GM12878 (cell line): ENCODE measurements at regions not wholly inside any gene's neighbourhood (a gene's known extent, or its start where the extent isn't known, plus 50 kb on each side); places are given as distances from the start of the nearest gene placed in this dataset.
A peak's percentile ranks its signal among the peaks of the same experiment; 100 is the strongest.

Source experiments
- ATAC-seq: fragments of 200-7000 bp; cut with Tn5 transposase; 3 replicates; pipeline ENCODE4 v1.9.1; 2020; ENCODE audit warnings: mild to moderate bottlenecking, moderate library complexity
- BruUV-seq: library from RNA; stranded (reverse); fragments of 400-500 nt; replicated peaks from 2 replicates; lab custom pipeline; 2021; lab: Mats Ljungman, UMichigan
- CTCF ChIA-PET: fragments of 300-600 bp; sonication (Branson Sonifier 250); formaldehyde crosslinking; extraction: SDS; loops from one replicate; lab custom pipeline; 2021; ENCODE audit warnings: inconsistent platforms; lab: Yijun Ruan, JAX
- POLR2A ChIA-PET: fragments of 350-600 bp; formaldehyde crosslinking; extraction: SDS; loops from one replicate; lab custom pipeline; 2021; ENCODE audit warnings: inconsistent platforms; lab: Charles Lee
- RAD21 ChIA-PET: fragments of 300-600 bp; sonication (Branson Sonifier 250); formaldehyde crosslinking; loops from one replicate; lab custom pipeline; 2023; ENCODE audit warnings: antibody characterized with exemption; ENCODE audit not compliant: unreplicated experiment; lab: Charles Lee
- SMC1A ChIA-PET: fragments of 300-600 bp; sonication (Branson Sonifier 250); formaldehyde crosslinking; loops from one replicate; lab custom pipeline; 2023; ENCODE audit not compliant: unreplicated experiment, uncharacterized antibody; lab: Charles Lee
- DNase-seq: peaks from one replicate; pipeline ENCODE4 v3.0.0-alpha.2; 2011; ENCODE audit warnings: low read depth, low spot score
- FAIRE-seq: peaks from 3 replicates; lab custom pipeline; 2011; peaks lifted over from hg19 to GRCh38; lab: Jason Lieb, UNC
- H2AFZ ChIP-seq: 2 replicates; pipeline ENCODE4 v1.6.0; 2011; ENCODE audit warnings: low read depth, low read length, control low read depth; ENCODE audit not compliant: control insufficient read depth
- H3K27ac ChIP-seq: 2 replicates; pipeline ENCODE4 v1.5.1; 2011; ENCODE audit warnings: control low read depth; ENCODE audit not compliant: control insufficient read depth, insufficient read depth
- H3K27me3 ChIP-seq, 2 experiments: replicated peaks in 1 of 2; 2 replicates each; pipeline versions ENCODE4 v1.6.0 to v1.6.1; 2011; ENCODE audit warnings: low read length in 1 of 2; ENCODE audit not compliant: control insufficient read depth in 2 of 2, insufficient read depth in 2 of 2
- H3K36me3 ChIP-seq, 2 experiments: 2 replicates each; pipeline ENCODE4 v1.5.1; 2011; ENCODE audit warnings: low read length in 1 of 2; ENCODE audit not compliant: control insufficient read depth in 2 of 2, insufficient read depth in 2 of 2
- H3K4me1 ChIP-seq: 2 replicates; pipeline ENCODE4 v1.6.1; 2011; ENCODE audit warnings: mild to moderate bottlenecking, low read length, moderate library complexity, mixed read lengths; ENCODE audit not compliant: control insufficient read depth, insufficient read depth
- H3K4me2 ChIP-seq: 2 replicates; pipeline ENCODE4 v1.6.0; 2011; ENCODE audit warnings: control low read depth; ENCODE audit not compliant: control insufficient read depth, insufficient read depth
- H3K4me3 ChIP-seq: fragments of 200-600 bp; sonication (generic); 2 replicates; pipeline ENCODE4 v1.5.1; 2016
- H3K79me2 ChIP-seq: 2 replicates; pipeline ENCODE4 v1.6.0; 2011; ENCODE audit warnings: low read length; ENCODE audit not compliant: control insufficient read depth, insufficient read depth
- H3K9ac ChIP-seq: 2 replicates; pipeline ENCODE4 v1.8.0; 2011; ENCODE audit warnings: low read length, control low read depth, mixed read lengths; ENCODE audit not compliant: control insufficient read depth, insufficient read depth
- H3K9me3 ChIP-seq: replicated peaks from 3 replicates; pipeline ENCODE4 v1.5.1; 2011; ENCODE audit warnings: mild to moderate bottlenecking, low read length; ENCODE audit not compliant: control insufficient read depth, insufficient read depth
- H4K20me1 ChIP-seq: 2 replicates; pipeline ENCODE4 v1.6.0; 2011; ENCODE audit not compliant: control insufficient read depth, insufficient read depth
- FOXM1 ChIP-seq: IDR thresholded peaks from 2 replicates; pipeline ENCODE4 v1.6.1; 2012; ENCODE audit warnings: low read depth, mild to moderate bottlenecking, inconsistent platforms, low read length, moderate library complexity
- HDAC2 ChIP-seq: fragments of 200-600 bp; sonication (generic); IDR thresholded peaks from 2 replicates; pipeline ENCODE4 v1.6.1; 2017
- MEF2A ChIP-seq: IDR thresholded peaks from 2 replicates; pipeline ENCODE4 v1.6.1; 2011; ENCODE audit warnings: low read depth, mild to moderate bottlenecking, low read length, moderate library complexity; ENCODE audit not compliant: insufficient read depth
- MEF2B ChIP-seq: fragments of 450-650 bp; IDR thresholded peaks from 2 replicates; pipeline ENCODE4 v1.6.1; 2018; ENCODE audit warnings: mild to moderate bottlenecking, moderate library complexity; ENCODE audit not compliant: partially characterized antibody, poor library complexity, severe bottlenecking
- MTA2 ChIP-seq: fragments of 450-650 bp; IDR thresholded peaks from 2 replicates; pipeline ENCODE4 v1.6.1; 2016; ENCODE audit warnings: low read depth, mild to moderate bottlenecking, moderate library complexity
- MTA3 ChIP-seq: IDR thresholded peaks from 2 replicates; pipeline ENCODE4 v1.6.1; 2012; ENCODE audit warnings: low read length, inconsistent platforms, borderline replicate concordance
- NR2C2 ChIP-seq: IDR thresholded peaks from 2 replicates; pipeline ENCODE4 v1.6.1; 2011; ENCODE audit warnings: borderline replicate concordance, low read depth; ENCODE audit not compliant: control insufficient read depth, insufficient read length
- PAX5 ChIP-seq: IDR thresholded peaks from 2 replicates; pipeline ENCODE4 v1.6.1; 2011; ENCODE audit warnings: low read depth, low read length, borderline replicate concordance
- PBX3 ChIP-seq: IDR thresholded peaks from 2 replicates; pipeline ENCODE4 v1.6.1; 2011; ENCODE audit warnings: mild to moderate bottlenecking, low read depth, low read length, moderate library complexity; ENCODE audit not compliant: insufficient replicate concordance
- WGBS: methylation state at CpG from one replicate; pipeline ENCODE4 v1.1.6; 2016; ENCODE audit warnings: low lambda C conversion rate; ENCODE audit not compliant: insufficient replicate concordance, insufficient coverage; ENCODE audit errors: missing lambda C conversion rate; 5-methylcytosine and 5-hydroxymethylcytosine counted together
- in situ Hi-C: fragments of 300-500 bp; cut with MboI; formaldehyde crosslinking; loops from 9 replicates; pipeline ENCODE4 v1.14.3; 2018; ENCODE audit warnings: mixed read lengths
- intact Hi-C: fragments of 100-400 bp; cut with micrococcal nuclease; formaldehyde crosslinking; loops from one replicate; pipeline ENCODE4 v1.14.2; 2022; ENCODE audit not compliant: unreplicated experiment
- TF ChIP-seq, protein P1 (sequence below): IDR thresholded peaks from 2 replicates; pipeline ENCODE4 v1.6.1; 2012; ENCODE audit warnings: low read depth, low read length, improper control_type of control experiment

DNA sequence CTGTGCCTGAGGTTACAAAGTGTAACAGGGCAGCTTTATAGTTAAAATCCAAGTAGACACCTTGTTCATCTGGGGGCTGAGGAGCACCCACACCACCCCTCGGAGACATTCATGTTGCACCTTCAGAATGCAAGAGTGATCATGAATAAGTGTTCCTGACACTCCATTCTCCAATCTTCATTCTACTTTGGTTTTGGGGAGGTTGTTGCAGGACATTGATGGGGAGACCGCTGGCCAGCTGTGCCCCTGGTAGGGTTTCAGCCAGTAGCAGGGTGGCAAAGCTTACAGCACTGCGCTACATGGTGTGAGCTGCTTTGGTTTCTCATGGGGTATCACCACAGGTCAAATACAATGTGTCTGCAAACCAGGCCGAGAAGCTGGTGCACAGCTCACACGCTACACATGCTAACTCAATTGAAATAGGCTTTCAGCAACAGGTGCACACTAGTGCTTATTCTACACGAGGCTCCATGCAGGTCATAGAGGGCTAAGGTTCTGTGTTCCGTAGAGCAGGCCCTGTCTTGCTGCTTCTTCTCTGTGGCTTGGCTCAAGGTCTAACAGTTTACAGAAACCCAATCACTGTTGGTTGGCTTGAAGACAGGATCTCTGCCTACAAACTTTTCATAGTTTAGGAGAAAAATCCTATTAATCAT lies 317.4 kb upstream of the ZNF32 start:
- no peak for FAIRE-seq

DNA sequence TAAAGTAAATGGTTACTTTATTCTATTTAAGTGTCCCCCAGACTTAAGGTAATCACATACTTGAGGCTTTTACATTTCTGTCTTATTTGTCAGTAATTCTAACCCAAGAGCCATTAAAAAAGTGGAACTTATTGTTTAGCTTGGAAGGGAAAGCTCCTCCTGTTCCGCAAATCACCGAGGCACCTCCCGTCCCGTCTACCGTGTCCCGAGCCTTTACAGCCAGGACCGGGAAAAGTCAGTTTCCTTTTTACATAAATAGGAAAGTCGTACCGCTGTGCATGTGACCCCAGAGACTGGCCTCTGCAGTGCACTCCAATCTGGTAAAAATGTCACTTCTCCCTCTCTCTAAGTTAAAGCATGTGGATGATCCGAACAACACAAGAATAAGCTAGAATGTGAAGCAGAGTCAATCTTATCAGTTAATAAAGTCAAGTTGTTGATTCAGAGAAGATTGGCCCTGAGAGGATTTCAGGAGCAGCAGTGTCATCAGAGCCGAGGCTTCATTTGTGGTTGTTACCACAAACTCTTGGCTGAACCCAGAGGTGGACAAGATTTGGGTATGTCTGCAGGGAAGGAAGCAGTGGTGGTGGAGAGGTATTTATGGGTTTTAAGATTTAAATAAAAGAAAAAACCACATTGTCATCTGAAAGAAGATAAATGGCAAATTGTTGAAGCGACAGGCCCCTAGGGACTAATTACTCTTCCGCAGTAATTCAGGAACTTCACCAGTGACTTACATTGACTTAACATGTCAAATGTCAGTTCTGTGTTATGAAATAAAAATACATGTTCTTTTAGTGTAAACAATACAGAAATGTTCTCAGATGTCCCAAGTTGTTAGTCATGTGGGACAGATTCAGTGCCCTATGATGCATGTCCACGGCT lies 316.6 kb upstream of the ZNF32 start:
- 0 out of 2 replicates have a peak overlapping the region, but pooled peaks have one; percentile 10 for H2AFZ ChIP-seq
- H4K20me1 ChIP-seq = no peaks in the 10 kb centered on the region
- peak; percentile 74 for DNase-seq
- ChIA-PET POLR2A (interaction anchor here (1.2 to 1.7 kb wide), 2 partner anchors 13 to 46 kb away, joined by 3 to 4 read pairs; no protein-coding TSS in a partner anchor), SMC1A (interaction anchor here (0.6 to 4.8 kb wide), 11 partner anchors 17 to 70 kb away, joined by 3 to 22 read pairs (median 4); no protein-coding TSS in a partner anchor), CTCF (interaction anchor here (0.7 to 2.0 kb wide), 5 partner anchors 42 to 421 kb away, joined by 3 to 6 read pairs (median 3); no protein-coding TSS in a partner anchor), RAD21 (interaction anchor here (0.9 to 2.9 kb wide), 6 partner anchors 13 to 70 kb away, joined by 3 to 13 read pairs (median 6); no protein-coding TSS in a partner anchor)
- 21% methylated on average over 14 of the region's 14 CpGs for WGBS
- H3K4me3 ChIP-seq = no peak overlapping the region
- FAIRE-seq = peak; percentile 75
- no peaks in the 10 kb centered on the region for H3K36me3 ChIP-seq
- H3K9me3 ChIP-seq = no peaks in the 10 kb centered on the region; the same call in 2 of the 3 replicates
- no peak overlapping the region for H3K9ac ChIP-seq
- peaks cover 4% of the 10 kb centered on the region; the same call in 1 of the 2 replicates for H3K4me1 ChIP-seq
- H3K27ac ChIP-seq = no peak overlapping the region
- intact Hi-C loops = no loop called here
- ATAC-seq = peak; percentile 55
- in situ Hi-C loops = no loop called here
- no peak overlapping the region for H3K4me2 ChIP-seq
- H3K79me2 ChIP-seq = no peaks in the 10 kb centered on the region
- no peaks in the 10 kb centered on the region; a peak in 1 of 4 replicates for H3K27me3 ChIP-seq
- no TSS peak for BruUV-seq
- TF ChIP-seq, protein P1, sequence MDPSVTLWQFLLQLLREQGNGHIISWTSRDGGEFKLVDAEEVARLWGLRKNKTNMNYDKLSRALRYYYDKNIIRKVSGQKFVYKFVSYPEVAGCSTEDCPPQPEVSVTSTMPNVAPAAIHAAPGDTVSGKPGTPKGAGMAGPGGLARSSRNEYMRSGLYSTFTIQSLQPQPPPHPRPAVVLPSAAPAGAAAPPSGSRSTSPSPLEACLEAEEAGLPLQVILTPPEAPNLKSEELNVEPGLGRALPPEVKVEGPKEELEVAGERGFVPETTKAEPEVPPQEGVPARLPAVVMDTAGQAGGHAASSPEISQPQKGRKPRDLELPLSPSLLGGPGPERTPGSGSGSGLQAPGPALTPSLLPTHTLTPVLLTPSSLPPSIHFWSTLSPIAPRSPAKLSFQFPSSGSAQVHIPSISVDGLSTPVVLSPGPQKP = no peak
- 0 out of 2 replicates have a peak, but pooled peaks have one; percentile 37 for TF ChIP-seq MTA3
- TF ChIP-seq MTA2 = peak; percentile 97
- TF ChIP-seq MEF2A = 0 out of 2 replicates have a peak, but pooled peaks have one; percentile 21
- TF ChIP-seq PBX3 = peak; percentile 86
- peak; percentile 35; the same call in 1 of the 2 replicates for TF ChIP-seq FOXM1
- TF ChIP-seq MEF2B = peak; percentile 99
- no peak for TF ChIP-seq HDAC2

More for the DNA sequence above, 317.4 kb upstream of the ZNF32 start:
- POLR2A ChIA-PET = interaction anchor here (1.2 kb wide), 1 partner anchor 45 kb away, joined by 3 read pairs; no protein-coding TSS in a partner anchor
- TF ChIP-seq NR2C2 = no peak
- 0 out of 2 replicates have a peak, but pooled peaks have one; percentile 26 for TF ChIP-seq PAX5
- TF ChIP-seq, all 136 proteins: peak for 1
- Histone ChIP-seq H3K79me2 (no peaks in the 10 kb centered on the region), H3K9me3 (no peaks in the 10 kb centered on the region; the same call in 2 of the 3 replicates), H3K4me2 (no peak overlapping the region), H3K9ac (no peak overlapping the region), H3K27me3 (no peaks in the 10 kb centered on the region; a peak in 1 of 4 replicates), H3K4me3 (no peak overlapping the region), H4K20me1 (no peaks in the 10 kb centered on the region), H3K4me1 (peaks cover 4% of the 10 kb centered on the region; the same call in 1 of the 2 replicates), H3K27ac (no peak overlapping the region), H3K36me3 (no peaks in the 10 kb centered on the region), H2AFZ (no peak overlapping the region)
- ATAC-seq = no peak; the same call in 2 of the 3 replicates
- BruUV-seq = no TSS peak
- intact Hi-C loops = no loop called here
- no peak for DNase-seq
- in situ Hi-C loops = no loop called here
- CTCF ChIA-PET = interaction anchor here (0.9 to 2.0 kb wide), 3 partner anchors 41 to 421 kb away, joined by 3 to 6 read pairs (median 3); no protein-coding TSS in a partner anchor
- 45% methylated on average over 7 of the region's 7 CpGs for WGBS
- RAD21 ChIA-PET = interaction anchor here (0.7 to 2.9 kb wide), 7 partner anchors 43 to 69 kb away, joined by 3 to 13 read pairs (median 4); no protein-coding TSS in a partner anchor
- SMC1A ChIA-PET = interaction anchor here (0.6 to 4.8 kb wide), 7 partner anchors 18 to 69 kb away, joined by 3 to 22 read pairs (median 5); no protein-coding TSS in a partner anchor
